ENCODE measurements at regions not wholly inside any gene's neighbourhood (a gene's known extent, or its start where the extent isn't known, plus 50 kb on each side); places are given as distances from the start of the nearest gene placed in this dataset.

DNA sequence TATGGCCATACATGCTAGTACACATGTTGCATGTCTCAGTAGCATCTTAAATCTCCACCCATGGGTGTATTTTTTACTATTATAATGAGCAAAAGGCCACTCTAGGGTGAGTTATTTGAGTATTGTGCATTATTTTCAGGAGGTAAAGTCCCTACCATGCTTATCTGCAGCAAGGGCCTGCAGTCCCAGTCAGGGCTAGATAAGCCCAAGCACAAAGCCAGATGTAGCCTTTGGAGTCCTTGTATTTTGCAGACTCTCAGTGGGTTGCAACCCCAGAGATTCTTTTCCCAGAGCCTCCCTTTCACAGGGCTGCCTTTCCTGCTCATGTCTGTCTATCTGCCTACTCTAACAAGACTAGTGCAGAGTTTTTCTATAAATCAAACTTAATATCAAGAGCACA, 295.3 kb downstream of the IPO8 start:
- no peak overlapping the region for H3K27ac ChIP-seq (ENCODE audit: low read depth, low read length)
- no peaks in the 10 kb centered on the region for H3K27me3 ChIP-seq (ENCODE audit: insufficient read depth, low read length)
- peaks cover 52% of the 10 kb centered on the region for H3K9me3 ChIP-seq (ENCODE audit: insufficient read depth, low read depth, low read length)
- H3K9ac ChIP-seq (ENCODE audit: low read depth, low read length), result no peak overlapping the region
- H3K4me3 ChIP-seq (ENCODE audit: low read length), result no peak overlapping the region
- H3K36me3 ChIP-seq (ENCODE audit: insufficient read depth, low read length), result no peaks in the 10 kb centered on the region
- no peaks in the 10 kb centered on the region for H3K4me1 ChIP-seq (ENCODE audit: insufficient read depth, low read length)

DNA sequence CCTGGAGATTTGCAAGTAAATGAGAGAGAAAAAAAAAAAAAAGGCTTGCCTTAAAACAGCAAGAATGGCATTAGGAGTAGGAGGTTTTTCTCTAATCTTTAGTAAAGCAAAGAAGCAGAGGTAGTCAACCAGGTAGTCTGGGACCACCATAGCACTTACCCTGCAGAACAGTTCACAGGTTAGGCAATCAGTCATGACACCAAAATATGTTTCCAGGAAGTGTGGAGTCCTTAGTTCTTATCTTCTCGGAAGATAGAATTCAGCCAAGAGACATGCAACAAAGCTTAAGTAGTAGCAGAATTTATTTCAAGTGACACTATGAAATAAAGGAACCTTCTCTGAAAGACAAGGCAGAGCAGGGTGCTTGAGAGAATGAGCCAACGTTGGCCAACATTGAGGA, 295.8 kb downstream of the IPO8 start:
- no peak overlapping the region for H3K4me3 ChIP-seq (ENCODE audit: low read length)
- WGBS, result 92% methylated on average over 2 of the region's 2 CpGs
- H3K27ac ChIP-seq (ENCODE audit: low read depth, low read length), result no peak overlapping the region
- no peaks in the 10 kb centered on the region for H3K4me1 ChIP-seq (ENCODE audit: insufficient read depth, low read length)
- peaks cover 54% of the 10 kb centered on the region for H3K9me3 ChIP-seq (ENCODE audit: insufficient read depth, low read depth, low read length)
- no peaks in the 10 kb centered on the region for H3K36me3 ChIP-seq (ENCODE audit: insufficient read depth, low read length)
- no peak overlapping the region for H3K9ac ChIP-seq (ENCODE audit: low read depth, low read length)
- no peaks in the 10 kb centered on the region for H3K27me3 ChIP-seq (ENCODE audit: insufficient read depth, low read length)

DNA sequence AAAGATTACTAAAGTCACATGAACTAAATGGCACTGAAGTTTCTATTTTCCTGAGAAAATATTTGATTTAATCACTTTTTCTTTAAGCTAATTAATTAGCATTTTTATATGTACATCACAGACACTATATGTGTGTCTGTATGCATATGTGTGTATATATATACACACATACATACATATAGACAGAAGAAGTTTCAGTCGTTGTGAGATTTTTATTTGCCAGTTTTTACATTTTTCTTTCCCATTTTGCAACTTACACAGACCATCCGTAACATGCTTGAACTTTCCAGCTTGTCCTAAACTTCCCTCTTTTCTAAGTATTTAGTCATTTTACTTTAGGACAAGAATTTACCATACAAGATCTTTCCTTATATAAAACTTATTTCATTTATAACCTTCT, 299.1 kb downstream of the IPO8 start:
- Histone ChIP-seq H3K4me3 (ENCODE audit: low read length) (no peak overlapping the region), H3K9me3 (ENCODE audit: insufficient read depth, low read depth, low read length) (peaks cover 85% of the 10 kb centered on the region), H3K9ac (ENCODE audit: low read depth, low read length) (no peak overlapping the region), H3K27me3 (ENCODE audit: insufficient read depth, low read length) (no peaks in the 10 kb centered on the region), H3K4me1 (ENCODE audit: insufficient read depth, low read length) (no peaks in the 10 kb centered on the region), H3K36me3 (ENCODE audit: insufficient read depth, low read length) (no peaks in the 10 kb centered on the region), H3K27ac (ENCODE audit: low read depth, low read length) (no peak overlapping the region)
- WGBS, result 88% methylated on average over 2 of the region's 2 CpGs

DNA sequence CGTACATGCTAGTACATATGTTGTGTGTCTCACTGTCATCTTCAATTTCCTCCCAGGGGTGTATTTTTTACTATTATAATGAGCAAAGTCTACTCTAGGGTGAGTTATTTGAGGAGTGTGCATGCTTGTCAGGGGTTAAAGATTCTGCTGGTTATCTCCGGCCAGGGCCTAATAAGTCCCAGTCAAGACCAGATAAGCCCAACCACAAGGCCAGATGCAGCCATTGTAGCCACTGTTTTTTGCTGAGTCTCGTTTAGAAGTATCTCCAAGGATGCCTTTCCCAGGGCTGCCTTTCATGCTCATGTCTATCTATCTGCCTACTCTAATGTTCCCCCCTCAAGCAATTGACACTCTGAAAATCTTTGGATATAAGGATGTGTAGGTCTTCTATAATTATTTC, 300.5 kb downstream of the IPO8 start:
- Histone ChIP-seq H3K4me3 (ENCODE audit: low read length) (no peak overlapping the region), H3K27me3 (ENCODE audit: insufficient read depth, low read length) (no peaks in the 10 kb centered on the region), H3K36me3 (ENCODE audit: insufficient read depth, low read length) (no peaks in the 10 kb centered on the region), H3K9me3 (ENCODE audit: insufficient read depth, low read depth, low read length) (peaks cover 96% of the 10 kb centered on the region), H3K9ac (ENCODE audit: low read depth, low read length) (no peak overlapping the region), H3K4me1 (ENCODE audit: insufficient read depth, low read length) (no peaks in the 10 kb centered on the region), H3K27ac (ENCODE audit: low read depth, low read length) (no peak overlapping the region)
- WGBS, result 67% methylated on average over 3 of the region's 3 CpGs

DNA sequence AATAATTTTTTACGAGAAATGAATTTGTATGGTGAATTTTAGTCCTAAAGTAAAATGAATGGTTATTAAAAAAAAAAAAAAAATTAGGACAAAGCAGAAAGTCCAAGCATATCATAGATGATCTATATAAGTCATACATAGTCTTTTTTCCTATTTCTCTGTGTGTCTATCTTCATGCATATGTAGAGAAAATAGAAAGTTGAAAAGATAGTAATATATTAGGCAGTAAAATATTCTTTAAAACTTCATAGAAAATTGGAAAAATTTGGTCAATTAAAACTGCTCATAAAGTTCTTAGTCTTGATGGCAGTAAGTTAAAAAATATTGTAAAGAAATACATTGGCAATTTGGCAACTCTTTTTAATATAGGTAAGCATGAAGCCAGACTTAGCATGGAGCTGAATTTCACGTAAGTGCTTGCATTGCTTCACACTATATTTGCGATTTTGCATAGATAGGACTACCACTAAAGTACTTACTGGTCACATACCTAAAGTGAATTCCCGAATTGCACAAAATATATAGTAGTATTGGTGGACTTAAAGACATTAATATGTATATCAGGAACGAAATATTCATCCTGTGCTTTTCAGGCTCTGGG, 303.8 kb downstream of the IPO8 start:
- H3K9me3 ChIP-seq (ENCODE audit: insufficient read depth, low read depth, low read length), result peaks cover 88% of the 10 kb centered on the region
- WGBS, result 94% methylated on average over 5 of the region's 5 CpGs
- H3K36me3 ChIP-seq (ENCODE audit: insufficient read depth, low read length), result no peaks in the 10 kb centered on the region
- no peak overlapping the region for H3K27ac ChIP-seq (ENCODE audit: low read depth, low read length)
- no peak overlapping the region for H3K9ac ChIP-seq (ENCODE audit: low read depth, low read length)
- no peak overlapping the region for H3K4me3 ChIP-seq (ENCODE audit: low read length)
- no peaks in the 10 kb centered on the region for H3K4me1 ChIP-seq (ENCODE audit: insufficient read depth, low read length)
- no peaks in the 10 kb centered on the region for H3K27me3 ChIP-seq (ENCODE audit: insufficient read depth, low read length)

DNA sequence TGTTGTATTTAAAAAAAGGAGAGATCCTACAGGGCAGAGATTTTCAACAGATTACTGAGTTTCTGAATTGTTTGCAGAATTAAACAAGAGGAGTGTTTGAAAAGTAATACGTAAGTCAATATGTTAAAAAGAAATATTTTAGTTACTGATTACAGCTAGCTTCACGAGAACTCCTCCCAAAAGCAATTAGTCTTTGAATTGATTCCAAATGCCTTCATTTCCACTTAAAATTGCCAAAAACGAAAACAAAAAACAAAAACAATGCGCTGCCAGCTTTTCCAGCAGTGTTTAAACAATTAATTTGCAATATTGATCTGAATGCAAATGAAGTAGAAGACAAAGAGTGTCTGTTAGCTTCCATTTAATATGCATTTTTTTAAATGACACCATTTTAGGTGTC, 310.0 kb downstream of the IPO8 start:
- no peaks in the 10 kb centered on the region for H3K36me3 ChIP-seq (ENCODE audit: insufficient read depth, low read length)
- H3K9me3 ChIP-seq (ENCODE audit: insufficient read depth, low read depth, low read length), result peaks cover 37% of the 10 kb centered on the region
- no peaks in the 10 kb centered on the region for H3K4me1 ChIP-seq (ENCODE audit: insufficient read depth, low read length)
- no peak overlapping the region for H3K4me3 ChIP-seq (ENCODE audit: low read length)
- WGBS, result 92% methylated on average over 4 of the region's 4 CpGs
- H3K27me3 ChIP-seq (ENCODE audit: insufficient read depth, low read length), result no peaks in the 10 kb centered on the region
- H3K27ac ChIP-seq (ENCODE audit: low read depth, low read length), result no peak overlapping the region
- no peak overlapping the region for H3K9ac ChIP-seq (ENCODE audit: low read depth, low read length)

DNA sequence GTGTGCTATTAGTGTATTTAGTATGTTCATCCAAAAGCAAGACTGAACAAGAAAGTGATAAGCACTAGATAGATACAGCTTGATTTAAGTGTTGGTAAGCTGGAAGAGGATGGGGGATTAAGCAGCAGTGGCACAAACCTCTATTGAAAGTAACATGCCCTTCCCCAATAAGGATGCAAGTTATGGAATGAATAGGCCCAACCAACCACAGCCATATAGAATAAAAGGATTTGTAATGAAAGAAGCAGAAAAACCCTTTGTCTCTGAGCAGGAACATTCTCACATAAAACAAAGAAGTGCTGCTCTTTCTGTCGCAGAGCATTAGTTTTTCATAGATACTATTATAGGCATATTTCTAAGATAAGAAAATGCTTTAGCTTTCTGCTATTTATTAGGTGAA, 310.7 kb downstream of the IPO8 start:
- no peaks in the 10 kb centered on the region for H3K27me3 ChIP-seq (ENCODE audit: insufficient read depth, low read length)
- H3K4me3 ChIP-seq (ENCODE audit: low read length), result no peak overlapping the region
- no peak overlapping the region for H3K27ac ChIP-seq (ENCODE audit: low read depth, low read length)
- H3K9ac ChIP-seq (ENCODE audit: low read depth, low read length), result no peak overlapping the region
- H3K36me3 ChIP-seq (ENCODE audit: insufficient read depth, low read length), result no peaks in the 10 kb centered on the region
- no peaks in the 10 kb centered on the region for H3K4me1 ChIP-seq (ENCODE audit: insufficient read depth, low read length)
- peaks cover 34% of the 10 kb centered on the region for H3K9me3 ChIP-seq (ENCODE audit: insufficient read depth, low read depth, low read length)
- no CpG with 5 or more reads among the region's 1 CpG for whole genome bisulfite sequencing

DNA sequence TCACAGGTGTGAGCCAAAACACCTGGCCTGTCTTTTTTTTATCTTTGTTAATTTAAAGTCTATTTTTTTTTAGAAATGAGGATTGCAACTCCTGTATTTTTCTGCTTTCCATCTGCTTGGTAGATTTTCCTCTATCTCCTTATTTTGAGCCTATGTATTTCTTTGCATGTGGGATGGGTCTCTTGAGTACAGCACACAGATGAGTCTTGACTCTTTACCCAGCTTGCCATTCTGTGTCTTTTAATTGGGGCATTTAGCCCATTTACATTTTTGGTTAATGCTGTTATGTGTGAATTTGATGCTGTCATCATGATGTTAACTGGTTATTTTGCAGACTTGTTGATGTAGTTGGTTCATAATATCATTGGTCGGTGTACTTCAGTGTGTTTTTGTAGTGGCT, 317.4 kb downstream of the IPO8 start:
- no peak overlapping the region for H3K9ac ChIP-seq (ENCODE audit: low read depth, low read length)
- WGBS, result 90% methylated on average over 1 of the region's 1 CpG
- H3K4me3 ChIP-seq (ENCODE audit: low read length), result no peak overlapping the region
- H3K36me3 ChIP-seq (ENCODE audit: insufficient read depth, low read length), result no peaks in the 10 kb centered on the region
- H3K27ac ChIP-seq (ENCODE audit: low read depth, low read length), result no peak overlapping the region
- peaks cover 16% of the 10 kb centered on the region for H3K9me3 ChIP-seq (ENCODE audit: insufficient read depth, low read depth, low read length)
- no peaks in the 10 kb centered on the region for H3K27me3 ChIP-seq (ENCODE audit: insufficient read depth, low read length)
- no peaks in the 10 kb centered on the region for H3K4me1 ChIP-seq (ENCODE audit: insufficient read depth, low read length)

DNA sequence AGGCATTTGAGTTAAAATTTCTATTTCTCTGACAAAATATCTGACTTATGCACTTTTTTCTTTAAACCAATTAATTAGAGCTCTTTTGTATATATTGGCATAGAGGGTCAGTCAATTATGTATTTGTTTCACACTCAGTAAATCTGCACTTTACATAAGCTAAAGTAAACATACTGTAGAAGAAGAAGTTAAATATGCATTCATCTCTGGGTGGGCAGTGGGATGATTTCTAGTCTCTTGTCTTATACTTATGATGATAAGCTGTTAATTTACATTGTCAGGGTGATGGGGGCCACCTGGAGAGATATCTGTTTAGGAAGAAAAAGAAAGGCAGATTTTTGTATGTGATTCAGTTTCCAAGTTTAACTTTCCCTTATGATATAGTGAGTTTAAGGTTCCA, 330.8 kb downstream of the IPO8 start:
- Histone ChIP-seq H3K27me3 (ENCODE audit: insufficient read depth, low read length) (no peaks in the 10 kb centered on the region), H3K9ac (ENCODE audit: low read depth, low read length) (no peak overlapping the region), H3K27ac (ENCODE audit: low read depth, low read length) (no peak overlapping the region), H3K4me3 (ENCODE audit: low read length) (no peak overlapping the region), H3K9me3 (ENCODE audit: insufficient read depth, low read depth, low read length) (peaks cover 31% of the 10 kb centered on the region), H3K4me1 (ENCODE audit: insufficient read depth, low read length) (no peaks in the 10 kb centered on the region), H3K36me3 (ENCODE audit: insufficient read depth, low read length) (no peaks in the 10 kb centered on the region)

DNA sequence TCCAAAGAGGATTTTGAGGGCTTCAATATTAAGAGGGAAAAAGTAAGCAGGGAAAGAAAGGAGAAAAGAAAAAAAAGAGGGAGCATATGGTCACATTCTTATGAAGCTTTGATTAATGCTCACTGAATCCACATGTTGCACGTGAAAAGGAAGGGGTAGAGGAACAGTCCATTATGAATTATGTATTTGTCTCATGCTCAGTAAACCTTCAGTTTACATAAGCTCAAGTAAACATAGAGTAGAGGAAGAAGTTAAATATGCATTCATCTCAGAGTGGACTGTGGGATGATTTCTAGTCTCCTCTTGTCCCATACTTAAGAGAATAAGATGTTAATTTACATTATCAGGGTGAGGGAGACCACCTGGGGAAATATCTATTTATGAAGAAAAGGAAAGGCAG, 334.5 kb downstream of the IPO8 start:
- WGBS, result 94% methylated on average over 1 of the region's 1 CpG
- no peak overlapping the region for H3K4me3 ChIP-seq (ENCODE audit: low read length)

DNA sequence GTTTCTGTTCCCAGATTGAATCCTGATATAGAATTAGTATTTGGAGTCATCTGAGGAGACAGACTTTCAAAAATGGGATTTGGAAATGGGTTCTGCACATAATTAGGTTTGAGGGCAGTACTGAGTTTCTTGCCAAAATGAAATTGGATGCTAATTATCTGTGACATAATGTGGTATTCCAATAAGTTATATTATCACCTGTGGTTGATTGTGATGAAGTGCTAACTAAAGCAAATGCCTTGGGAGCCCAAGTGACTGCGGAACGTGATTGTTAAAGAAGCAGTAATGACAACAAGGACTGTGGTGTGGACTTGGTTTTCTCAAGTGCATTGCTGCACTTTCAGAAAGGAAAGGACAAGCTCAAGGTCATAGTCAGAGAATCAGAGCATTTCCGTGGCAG, 337.0 kb downstream of the IPO8 start:
- no peak overlapping the region for H3K4me3 ChIP-seq (ENCODE audit: low read length)
- H3K27me3 ChIP-seq (ENCODE audit: insufficient read depth, low read length), result no peaks in the 10 kb centered on the region
- no peaks in the 10 kb centered on the region for H3K4me1 ChIP-seq (ENCODE audit: insufficient read depth, low read length)
- no peak overlapping the region for H3K27ac ChIP-seq (ENCODE audit: low read depth, low read length)
- H3K9ac ChIP-seq (ENCODE audit: low read depth, low read length), result no peak overlapping the region
- 95% methylated on average over 3 of the region's 3 CpGs for WGBS
- no peaks in the 10 kb centered on the region for H3K36me3 ChIP-seq (ENCODE audit: insufficient read depth, low read length)
- peaks cover 14% of the 10 kb centered on the region for H3K9me3 ChIP-seq (ENCODE audit: insufficient read depth, low read depth, low read length)

More for the DNA sequence above, 334.5 kb downstream of the IPO8 start:
- peaks cover 25% of the 10 kb centered on the region for H3K9me3 ChIP-seq (ENCODE audit: insufficient read depth, low read depth, low read length)
- H3K27me3 ChIP-seq (ENCODE audit: insufficient read depth, low read length), result no peaks in the 10 kb centered on the region
- H3K9ac ChIP-seq (ENCODE audit: low read depth, low read length), result no peak overlapping the region
- no peak overlapping the region for H3K27ac ChIP-seq (ENCODE audit: low read depth, low read length)
- H3K36me3 ChIP-seq (ENCODE audit: insufficient read depth, low read length), result no peaks in the 10 kb centered on the region
- H3K4me1 ChIP-seq (ENCODE audit: insufficient read depth, low read length), result no peaks in the 10 kb centered on the region

DNA sequence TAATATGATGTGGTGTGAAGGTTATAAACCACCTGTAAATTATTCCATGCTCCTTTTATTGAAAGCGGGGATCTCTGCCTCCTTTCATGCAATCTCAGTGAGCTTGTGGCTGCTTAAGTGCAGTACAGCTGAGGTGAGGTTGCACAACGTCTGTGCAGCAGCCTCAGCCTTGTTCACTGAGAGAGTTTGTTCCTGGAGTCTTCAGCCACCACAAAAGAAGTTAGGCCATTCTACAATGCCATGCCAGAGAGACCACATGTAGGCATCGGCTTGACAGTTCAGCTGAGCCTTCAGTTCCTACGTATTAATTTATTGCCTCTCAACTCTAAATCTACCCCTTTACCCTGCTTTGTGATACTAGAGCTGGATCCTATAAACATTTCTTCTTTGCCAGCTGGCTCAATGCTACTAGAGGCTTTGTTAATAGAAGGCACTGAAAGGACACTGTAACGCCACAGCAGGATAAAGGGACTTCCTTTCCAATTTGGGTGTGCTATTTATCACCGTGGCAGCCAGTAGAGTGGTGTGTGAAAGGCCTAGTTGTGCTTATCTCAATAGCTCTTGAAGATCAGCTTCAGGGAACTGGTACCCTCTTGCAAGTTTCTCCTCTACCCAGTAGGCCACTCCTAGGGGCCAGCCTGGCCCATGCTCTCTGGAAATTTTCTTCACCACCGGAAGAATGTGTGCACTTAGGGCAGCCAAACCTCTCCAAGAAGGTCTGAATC, 337.7 kb downstream of the IPO8 start:
- 79% methylated on average over 7 of the region's 7 CpGs for WGBS
- no peak overlapping the region for H3K4me3 ChIP-seq (ENCODE audit: low read length)
- H3K36me3 ChIP-seq (ENCODE audit: insufficient read depth, low read length), result no peaks in the 10 kb centered on the region

More for the DNA sequence above, 337.7 kb downstream of the IPO8 start:
- no peaks in the 10 kb centered on the region for H3K4me1 ChIP-seq (ENCODE audit: insufficient read depth, low read length)
- no peak overlapping the region for H3K9ac ChIP-seq (ENCODE audit: low read depth, low read length)
- no peak overlapping the region for H3K27ac ChIP-seq (ENCODE audit: low read depth, low read length)
- no peaks in the 10 kb centered on the region for H3K27me3 ChIP-seq (ENCODE audit: insufficient read depth, low read length)
- H3K9me3 ChIP-seq (ENCODE audit: insufficient read depth, low read depth, low read length), result peaks cover 7% of the 10 kb centered on the region

Measured in HUES64 (cell line).